Fibroblast of pulmonary artery (primary cell): ENCODE measurements at regions not wholly inside any gene's neighbourhood (a gene's known extent, or its start where the extent isn't known, plus 50 kb on each side); places are given as distances from the start of the nearest gene placed in this dataset.

Experiments
- DNase-seq: peaks from one replicate; pipeline ENCODE4 v3.0.0-alpha.2; 2010; ENCODE audit warnings: low read depth
- H3K4me3 ChIP-seq: replicated peaks from 2 replicates; pipeline ENCODE4 v1.5.1; 2011; ENCODE audit warnings: low read depth, mild to moderate bottlenecking, control low read depth, low read length, moderate library complexity
- TF ChIP-seq, protein P1 (sequence below): IDR thresholded peaks from 2 replicates; pipeline ENCODE4 v1.5.1; 2011; ENCODE audit warnings: mild to moderate bottlenecking, control low read depth, low read length, inconsistent platforms; ENCODE audit errors: missing control alignments

DNA sequence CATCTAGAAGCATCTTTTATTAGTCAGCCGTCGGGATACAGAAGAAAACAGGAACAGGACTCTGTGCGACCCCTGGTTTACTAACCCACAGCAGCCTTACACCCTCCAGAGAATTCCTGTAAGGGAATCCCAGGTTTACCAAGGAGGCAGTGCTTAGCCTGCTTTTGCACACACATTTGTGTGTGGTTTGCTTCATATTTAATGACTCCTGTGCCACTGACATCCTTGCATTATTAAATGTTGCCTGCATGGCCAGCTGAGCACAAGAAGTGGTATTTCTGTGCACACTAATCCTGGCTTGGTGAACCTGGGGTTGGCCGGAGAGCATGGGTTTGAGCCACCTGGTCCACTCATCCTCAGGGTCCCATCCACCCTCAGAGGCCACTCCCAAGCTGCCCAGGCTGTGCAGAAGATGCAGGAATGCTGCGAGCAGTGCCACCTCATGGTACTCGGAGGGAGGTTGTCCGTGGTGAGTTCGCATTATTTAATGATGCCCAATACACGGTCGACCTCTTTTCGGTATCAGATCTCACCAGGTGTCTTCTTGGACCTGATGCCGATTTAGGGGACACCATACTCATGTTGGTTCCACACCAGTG, 152.4 kb upstream of the RTL1 start:
- no peak for DNase-seq
- TF ChIP-seq, protein P1, sequence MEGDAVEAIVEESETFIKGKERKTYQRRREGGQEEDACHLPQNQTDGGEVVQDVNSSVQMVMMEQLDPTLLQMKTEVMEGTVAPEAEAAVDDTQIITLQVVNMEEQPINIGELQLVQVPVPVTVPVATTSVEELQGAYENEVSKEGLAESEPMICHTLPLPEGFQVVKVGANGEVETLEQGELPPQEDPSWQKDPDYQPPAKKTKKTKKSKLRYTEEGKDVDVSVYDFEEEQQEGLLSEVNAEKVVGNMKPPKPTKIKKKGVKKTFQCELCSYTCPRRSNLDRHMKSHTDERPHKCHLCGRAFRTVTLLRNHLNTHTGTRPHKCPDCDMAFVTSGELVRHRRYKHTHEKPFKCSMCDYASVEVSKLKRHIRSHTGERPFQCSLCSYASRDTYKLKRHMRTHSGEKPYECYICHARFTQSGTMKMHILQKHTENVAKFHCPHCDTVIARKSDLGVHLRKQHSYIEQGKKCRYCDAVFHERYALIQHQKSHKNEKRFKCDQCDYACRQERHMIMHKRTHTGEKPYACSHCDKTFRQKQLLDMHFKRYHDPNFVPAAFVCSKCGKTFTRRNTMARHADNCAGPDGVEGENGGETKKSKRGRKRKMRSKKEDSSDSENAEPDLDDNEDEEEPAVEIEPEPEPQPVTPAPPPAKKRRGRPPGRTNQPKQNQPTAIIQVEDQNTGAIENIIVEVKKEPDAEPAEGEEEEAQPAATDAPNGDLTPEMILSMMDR: no peak
- no peak overlapping the region for H3K4me3 ChIP-seq

DNA sequence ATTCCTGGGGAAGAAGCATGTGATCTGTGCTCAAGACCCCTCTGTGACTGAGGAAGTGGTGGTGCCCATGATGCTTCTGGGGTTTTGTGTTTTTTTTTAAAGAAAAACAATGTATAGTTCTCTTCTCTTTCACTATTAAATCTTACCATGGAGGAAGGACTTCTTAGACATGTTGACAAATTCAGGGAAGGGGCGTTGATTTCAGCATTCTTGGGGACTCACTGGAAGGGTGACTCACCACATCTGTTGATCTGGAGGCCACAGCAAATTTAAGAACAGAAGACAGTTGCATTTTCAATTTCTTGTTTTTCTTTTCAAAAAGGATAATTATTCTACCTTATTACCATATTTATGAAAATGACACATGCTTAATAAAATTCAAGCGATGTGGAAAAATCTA, 152.9 kb upstream of the RTL1 start:
- DNase-seq: no peak
- TF ChIP-seq, protein P1: no peak

DNA sequence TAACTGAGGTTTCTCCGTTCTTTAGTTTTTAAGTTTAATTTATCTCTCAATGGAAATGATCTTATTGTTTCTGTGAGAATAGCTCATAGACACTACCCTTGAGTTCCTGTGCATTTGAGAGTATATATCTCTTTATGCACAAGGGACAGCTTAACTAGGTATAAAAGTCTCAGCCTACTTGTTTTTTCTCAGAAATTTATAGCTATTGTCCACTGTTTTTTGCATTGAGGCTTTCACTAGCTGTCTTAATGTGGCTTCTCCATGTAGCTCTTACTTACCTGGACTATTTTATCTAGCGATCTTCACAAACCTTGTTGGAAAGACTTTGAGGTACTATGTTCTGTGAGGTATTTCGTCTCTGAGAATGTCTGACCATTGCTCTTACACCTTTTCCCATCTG, 153.9 kb upstream of the RTL1 start:
- no peak for DNase-seq
- TF ChIP-seq, protein P1: no peak
- H3K4me3 ChIP-seq: no peak overlapping the region

More for the DNA sequence above, 152.9 kb upstream of the RTL1 start:
- H3K4me3 ChIP-seq: no peak overlapping the region

DNA sequence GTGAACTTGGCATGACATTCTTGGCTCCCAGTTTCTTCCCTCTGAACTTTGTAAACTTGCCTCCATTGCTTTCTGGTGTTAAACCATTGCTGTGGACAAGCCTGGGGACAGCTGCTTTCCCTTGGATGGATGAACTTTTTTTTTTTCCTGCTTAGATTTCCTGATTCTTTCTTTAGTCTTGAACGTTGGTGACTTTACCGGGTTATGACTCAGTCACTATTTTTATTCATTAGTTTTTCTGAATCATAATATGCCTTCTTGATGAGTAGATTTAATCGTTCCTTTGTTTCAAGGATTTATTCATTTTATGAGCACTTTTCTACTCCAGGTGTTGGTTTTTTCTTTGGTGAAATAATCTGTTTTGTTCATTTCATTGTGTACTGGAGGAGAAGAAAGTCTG, 155.0 kb upstream of the RTL1 start:
- peak; percentile 24 for DNase-seq
- H3K4me3 ChIP-seq: no peak overlapping the region
- TF ChIP-seq, protein P1: no peak

DNA sequence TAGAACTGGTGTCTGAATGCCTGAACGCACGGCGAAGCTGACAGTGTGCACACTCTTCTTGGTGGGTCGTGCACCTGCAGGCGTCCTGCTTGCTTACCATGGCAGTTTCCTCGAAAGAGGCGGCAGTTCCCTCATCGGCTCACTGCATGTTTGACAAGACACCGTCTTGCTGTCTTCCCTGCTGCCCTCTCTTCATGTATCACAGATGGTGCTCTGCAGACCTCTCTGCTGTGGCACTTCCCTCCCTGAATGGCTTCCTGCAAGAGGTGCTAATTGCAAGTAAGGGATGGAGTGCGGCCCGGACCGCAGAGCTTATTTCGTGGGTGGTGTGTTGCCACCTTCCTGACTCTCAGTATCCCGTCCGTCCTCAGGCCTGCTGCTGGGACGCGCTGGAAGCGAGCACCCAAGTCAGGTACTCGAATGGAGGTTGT, 156.7 kb upstream of the RTL1 start:
- DNase-seq: no peak
- no peak overlapping the region for H3K4me3 ChIP-seq
- TF ChIP-seq, protein P1: no peak

DNA sequence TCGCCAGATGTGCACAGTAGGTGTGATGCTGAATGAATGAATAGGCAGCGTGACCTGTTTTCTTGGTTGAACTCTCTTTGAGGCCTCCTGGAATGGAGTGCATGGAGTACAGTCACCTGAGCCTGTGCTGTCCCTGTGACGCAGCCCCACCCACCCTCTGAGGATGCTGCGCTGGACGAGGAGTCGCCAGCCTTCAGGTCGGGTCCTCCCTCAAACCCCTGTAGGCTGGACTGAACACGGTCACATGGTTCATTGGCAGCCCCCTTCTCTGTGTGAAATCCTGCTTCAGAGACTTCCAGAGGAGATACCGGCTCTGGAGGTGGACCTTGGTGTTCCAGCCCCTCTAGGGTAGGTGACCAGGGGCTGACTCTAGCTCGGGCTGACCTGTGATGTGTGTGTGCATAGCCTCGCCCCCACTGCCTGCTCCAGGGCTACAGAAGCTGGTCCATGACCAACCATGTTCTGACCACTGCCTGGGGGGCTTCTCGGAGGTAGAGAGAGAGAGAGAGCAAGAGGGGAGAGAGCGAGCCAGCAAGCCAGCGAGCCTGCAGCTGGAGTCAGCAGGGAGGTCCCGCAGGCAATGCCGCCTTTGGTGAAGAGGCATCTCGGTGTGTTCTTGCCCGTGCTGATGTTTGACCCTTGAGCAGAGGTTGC, 158.0 kb upstream of the RTL1 start:
- TF ChIP-seq, protein P1: no peak
- DNase-seq: no peak
- H3K4me3 ChIP-seq: no peak overlapping the region

DNA sequence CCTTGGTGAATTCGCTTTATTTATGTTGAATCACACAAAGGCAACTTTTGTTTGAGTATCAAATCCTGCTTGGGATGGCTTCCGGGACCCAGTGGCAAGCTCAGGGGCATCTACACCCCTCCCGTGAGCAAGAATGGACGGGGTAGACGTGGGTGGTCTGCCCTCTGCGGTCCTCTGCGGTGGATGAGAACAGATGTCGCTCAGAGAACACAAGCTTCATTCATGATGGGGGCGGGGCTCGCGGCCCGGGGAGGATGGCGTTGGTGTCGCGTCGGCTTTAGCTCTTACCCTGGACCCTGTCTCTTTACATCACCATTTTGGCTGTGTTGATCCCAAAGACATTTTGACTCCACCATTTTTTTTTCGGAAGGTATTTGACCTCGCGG, 158.5 kb upstream of the RTL1 start:
- H3K4me3 ChIP-seq: no peak overlapping the region
- DNase-seq: no peak
- TF ChIP-seq, protein P1: no peak
